ENCODE measurements at regions not wholly inside any gene's neighbourhood (a gene's known extent, or its start where the extent isn't known, plus 50 kb on each side); places are given as distances from the start of the nearest gene placed in this dataset.
"Not testable (repeated sequence)": the region's sequence is repeated elsewhere in the genome, so short reads cannot be mapped to it uniquely, and the experiment has no call there.

DNA sequence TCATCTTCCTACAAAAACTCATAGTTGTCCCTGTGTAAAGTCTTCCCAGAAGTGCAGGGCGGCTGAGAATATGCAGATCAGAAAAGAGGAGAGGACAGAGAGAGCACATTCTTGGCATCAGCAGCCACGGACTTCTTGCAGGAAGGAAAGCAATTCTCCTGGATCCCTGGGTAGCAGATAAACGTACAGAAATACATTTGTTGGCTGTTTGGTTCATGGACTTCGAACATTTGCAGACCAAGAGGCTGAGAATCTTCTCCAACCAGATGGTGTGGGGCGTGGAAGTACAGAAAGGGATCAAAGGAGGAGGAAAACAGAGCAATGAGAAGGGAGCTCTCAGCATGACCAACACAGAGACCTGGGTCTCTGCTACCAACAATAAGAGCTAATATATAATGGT, 319.9 kb downstream of the NPHP4 start:
- TF ChIP-seq CTCF, EZH2phosphoT487, EZH2 (IDR thresholded peaks at IDR 0.05): not testable (repeated sequence)

Measured in neural progenitor cell (in vitro differentiated cells).